H1 (cell line): ENCODE measurements at regions not wholly inside any gene's neighbourhood (a gene's known extent, or its start where the extent isn't known, plus 50 kb on each side); places are given as distances from the start of the nearest gene placed in this dataset.

ENCODE experiments used
- CTCF ChIA-PET: fragments of 300-600 bp; sonication (Branson Sonifier 250); formaldehyde crosslinking; loops from one replicate; lab custom pipeline; 2021; ENCODE audit not compliant: partially characterized antibody; lab: Charles Lee
- POLR2A ChIA-PET: fragments of 300-600 bp; sonication (Branson Sonifier 250); formaldehyde crosslinking; loops from one replicate; lab custom pipeline; 2021; ENCODE audit warnings: inconsistent platforms; ENCODE audit not compliant: partially characterized antibody; lab: Charles Lee
- DNase-seq, 2 experiments: peaks; one replicate each; pipeline versions ENCODE4 v3.0.0 to v3.0.0-alpha.2; 2010 to 2022; ENCODE audit warnings: low spot score in 2 of 2, low read depth in 1 of 2, mixed read lengths in 1 of 2
- FAIRE-seq: peaks from 2 replicates; lab custom pipeline; 2011; peaks lifted over from hg19 to GRCh38; lab: Jason Lieb, UNC
- H2AFZ ChIP-seq: 2 replicates; pipeline ENCODE4 v1.8.1; 2012; ENCODE audit warnings: low read length, inconsistent platforms
- H2AK5ac ChIP-seq: 2 replicates; pipeline ENCODE4 v1.6.1; 2013; ENCODE audit warnings: low read depth, low read length
- H2BK120ac ChIP-seq: replicated peaks from 2 replicates; pipeline ENCODE3; 2013; ENCODE audit warnings: low read depth, low read length, inconsistent platforms
- H2BK12ac ChIP-seq: 2 replicates; pipeline ENCODE4 v1.6.1; 2013; ENCODE audit warnings: low read depth, low read length
- H2BK15ac ChIP-seq: 2 replicates; pipeline ENCODE4 v1.6.1; 2013; ENCODE audit warnings: low read length
- H2BK20ac ChIP-seq: 2 replicates; pipeline ENCODE4 v1.6.1; 2013; ENCODE audit warnings: low read length
- H2BK5ac ChIP-seq: 2 replicates; pipeline ENCODE4 v1.6.1; 2013; ENCODE audit warnings: low read depth, low read length
- H3K14ac ChIP-seq: 2 replicates; pipeline ENCODE4 v1.6.1; 2013; ENCODE audit warnings: inconsistent platforms; ENCODE audit not compliant: insufficient read length
- H3K18ac ChIP-seq: 2 replicates; pipeline ENCODE4 v1.6.1; 2013; ENCODE audit warnings: low read length; ENCODE audit errors: extremely low read depth
- H3K23ac ChIP-seq: 2 replicates; pipeline ENCODE4 v1.6.1; 2013; ENCODE audit warnings: inconsistent platforms; ENCODE audit not compliant: insufficient read length
- H3K23me2 ChIP-seq: 2 replicates; pipeline ENCODE4 v1.6.1; 2013; ENCODE audit warnings: low read depth, low read length
- H3K27ac ChIP-seq: 2 replicates; pipeline ENCODE4 v1.6.1; 2011; ENCODE audit warnings: low read depth, low read length, inconsistent platforms
- H3K27me3 ChIP-seq, 4 experiments: replicated peaks in 1 of 4; 1 replicate in 1 of 4; 2 replicates in 3 of 4; pipeline versions ENCODE4 v1.6.1 to v1.8.1; 2011 to 2013; ENCODE audit warnings: low read length in 3 of 4, mild to moderate bottlenecking in 3 of 4, inconsistent platforms in 2 of 4, mixed read lengths in 2 of 4, moderate library complexity in 1 of 4; ENCODE audit not compliant: control insufficient read depth in 3 of 4, insufficient read depth in 3 of 4; ENCODE audit errors: extremely low read depth in 1 of 4
- H3K36me3 ChIP-seq, 4 experiments: 2 replicates each; pipeline versions ENCODE4 v1.6.1 to v1.8.1; 2011 to 2013; ENCODE audit warnings: mild to moderate bottlenecking in 4 of 4, low read length in 3 of 4, moderate library complexity in 2 of 4, control low read depth in 1 of 4, inconsistent platforms in 1 of 4; ENCODE audit not compliant: insufficient read depth in 4 of 4, control insufficient read depth in 2 of 4
- H3K4ac ChIP-seq: replicated peaks from 2 replicates; pipeline ENCODE3; 2013; ENCODE audit warnings: low read length, low read depth, mixed read lengths, inconsistent platforms; ENCODE audit not compliant: insufficient read length
- H3K4me1 ChIP-seq, 4 experiments: replicated peaks in 1 of 4; 1 replicate in 1 of 4; 2 replicates in 3 of 4; pipeline versions ENCODE4 v1.6.1 to v1.8.1; 2011 to 2013; ENCODE audit warnings: low read length in 3 of 4, inconsistent platforms in 2 of 4, mixed read lengths in 1 of 4; ENCODE audit not compliant: insufficient read depth in 4 of 4, control insufficient read depth in 3 of 4
- H3K4me2 ChIP-seq, 2 experiments: 2 replicates each; pipeline versions ENCODE4 v1.6.1 to v1.8.1; 2011 to 2013; ENCODE audit warnings: low read depth in 2 of 2, low read length in 2 of 2, control low read depth in 1 of 2, inconsistent platforms in 1 of 2, mild to moderate bottlenecking in 1 of 2; ENCODE audit not compliant: insufficient read depth in 1 of 2
- H3K4me3 ChIP-seq, 4 experiments: fragments of 200-600, 300-600 bp in 1 of 4; sonication (generic), shearing (Covaris generic), sonication (Bioruptor Twin) in 1 of 4; 2 replicates each; pipeline versions ENCODE4 v1.5.1 to v1.8.1; 2011 to 2016; ENCODE audit warnings: low read length in 4 of 4, low read depth in 3 of 4, control low read depth in 2 of 4, inconsistent platforms in 2 of 4, mild to moderate bottlenecking in 2 of 4, mixed read lengths in 1 of 4, moderate library complexity in 1 of 4; ENCODE audit not compliant: insufficient read depth in 2 of 4; ENCODE audit errors: extremely low read depth in 1 of 4
- H3K56ac ChIP-seq: replicated peaks from 2 replicates; pipeline ENCODE3; 2013; ENCODE audit warnings: low read depth, mild to moderate bottlenecking, mixed read lengths, low read length, inconsistent platforms; ENCODE audit not compliant: insufficient read length
- H3K79me1 ChIP-seq: 2 replicates; pipeline ENCODE4 v1.6.1; 2013; ENCODE audit warnings: low read depth, low read length, control low read depth
- H3K79me2 ChIP-seq, 2 experiments: 2 replicates each; pipeline versions ENCODE4 v1.6.1 to v1.8.1; 2012 to 2013; ENCODE audit warnings: low read length in 2 of 2, mild to moderate bottlenecking in 2 of 2, inconsistent platforms in 1 of 2; ENCODE audit not compliant: insufficient read depth in 2 of 2, control insufficient read depth in 1 of 2
- H3K9ac ChIP-seq, 4 experiments: replicated peaks in 1 of 4; 1 replicate in 1 of 4; 2 replicates in 3 of 4; pipeline versions ENCODE4 v1.6.1 to v1.8.1; 2011 to 2013; ENCODE audit warnings: low read depth in 3 of 4, low read length in 3 of 4, control low read depth in 2 of 4, mild to moderate bottlenecking in 2 of 4, moderate library complexity in 2 of 4, inconsistent platforms in 1 of 4; ENCODE audit errors: extremely low read depth in 1 of 4
- H3K9me3 ChIP-seq, 2 experiments: 2 replicates each; pipeline versions ENCODE4 v1.6.1 to v1.8.1; 2012 to 2013; ENCODE audit warnings: mild to moderate bottlenecking in 2 of 2, moderate library complexity in 2 of 2, control low read depth in 1 of 2, inconsistent platforms in 1 of 2, low read depth in 1 of 2, low read length in 1 of 2, mixed read lengths in 1 of 2; ENCODE audit not compliant: insufficient read depth in 2 of 2
- H4K20me1 ChIP-seq, 2 experiments: replicated peaks in 1 of 2; 2 replicates each; pipeline versions ENCODE3 to v1.8.1; 2011 to 2013; ENCODE audit warnings: inconsistent platforms in 2 of 2, low read length in 2 of 2, mild to moderate bottlenecking in 1 of 2; ENCODE audit not compliant: insufficient read depth in 2 of 2, control insufficient read depth in 1 of 2
- H4K5ac ChIP-seq: 2 replicates; pipeline ENCODE4 v1.6.1; 2013; ENCODE audit warnings: low read length, low read depth, mixed read lengths, inconsistent platforms; ENCODE audit not compliant: insufficient read length
- H4K8ac ChIP-seq: 2 replicates; pipeline ENCODE4 v1.8.0; 2013; ENCODE audit warnings: mild to moderate bottlenecking, moderate library complexity, low read length, inconsistent platforms; ENCODE audit not compliant: insufficient read depth; ENCODE audit errors: extremely low read depth
- H4K91ac ChIP-seq: replicated peaks from 2 replicates; pipeline ENCODE3; 2013; ENCODE audit warnings: low read length, mixed read lengths, inconsistent platforms; ENCODE audit not compliant: insufficient read length
- ASH2L ChIP-seq: fragments of 200-600, 300-600 bp; sonication (generic); IDR thresholded peaks from one replicate; pipeline ENCODE4 v1.7.1; 2017; ENCODE audit warnings: low read length
- CTBP2 ChIP-seq: IDR thresholded peaks from 2 replicates; pipeline ENCODE4 v1.7.0; 2011; ENCODE audit warnings: borderline replicate concordance, mild to moderate bottlenecking, moderate library complexity, mixed read lengths, low read length; ENCODE audit not compliant: insufficient read depth, insufficient read length
- CTCF ChIP-seq, 3 experiments: IDR thresholded peaks; 1 replicate in 2 of 3; 2 replicates in 1 of 3; pipeline versions ENCODE4 v1.5.1 to v1.6.1; 2011; ENCODE audit warnings: low read length in 3 of 3, mild to moderate bottlenecking in 3 of 3, inconsistent platforms in 2 of 3, low read depth in 1 of 3, moderate library complexity in 1 of 3; ENCODE audit not compliant: insufficient read depth in 1 of 3; ENCODE audit errors: control extremely low read depth in 1 of 3
- E2F6 ChIP-seq: IDR thresholded peaks from 2 replicates; pipeline ENCODE4 v1.6.1; 2012; ENCODE audit warnings: inconsistent platforms
- JUN ChIP-seq: IDR thresholded peaks from 2 replicates; pipeline ENCODE4 v1.6.1; 2011; ENCODE audit warnings: low read depth, mild to moderate bottlenecking, improper control_type of control experiment, low read length
- MAX ChIP-seq: IDR thresholded peaks from 2 replicates; pipeline ENCODE4 v1.6.1; 2012; ENCODE audit warnings: inconsistent platforms
- NRF1 ChIP-seq: IDR thresholded peaks from 2 replicates; pipeline ENCODE4 v1.6.1; 2011; ENCODE audit warnings: mild to moderate bottlenecking, low read depth, low read length, improper control_type of control experiment
- POLR2AphosphoS5 ChIP-seq: IDR thresholded peaks from 2 replicates; pipeline ENCODE4 v1.6.1; 2011; ENCODE audit warnings: low read depth, low read length
- RAD21 ChIP-seq, 2 experiments: IDR thresholded peaks in 1 of 2; conservative IDR thresholded peaks in 1 of 2; 2 replicates each; pipeline ENCODE4 v1.6.1; 2011; ENCODE audit warnings: low read depth in 2 of 2, low read length in 2 of 2, improper control_type of control experiment in 1 of 2, inconsistent platforms in 1 of 2, mild to moderate bottlenecking in 1 of 2, moderate library complexity in 1 of 2
- SIRT6 ChIP-seq: IDR thresholded peaks from one replicate; pipeline ENCODE4 v1.7.1; 2012; ENCODE audit warnings: low read length, inconsistent platforms
- TEAD4 ChIP-seq: IDR thresholded peaks from 2 replicates; pipeline ENCODE4 v1.6.1; 2012; ENCODE audit warnings: low read depth, low read length, inconsistent platforms, mixed read lengths
- WGBS, 2 experiments: shearing (Covaris generic) in 1 of 2; methylation state at CpG; one replicate each; pipeline versions ENCODE4 v1.1.6 to v1.1.7; 2013 to 2015; ENCODE audit warnings: low lambda C conversion rate in 2 of 2, mixed read lengths in 2 of 2, inconsistent platforms in 1 of 2, low coverage in 1 of 2, missing lambda C conversion rate in 1 of 2; ENCODE audit not compliant: insufficient replicate concordance in 2 of 2, insufficient coverage in 1 of 2, insufficient read length in 1 of 2; ENCODE audit errors: extremely low coverage in 1 of 2, missing lambda C conversion rate in 1 of 2; 5-methylcytosine and 5-hydroxymethylcytosine counted together

- H3K27me3 ChIP-seq = no peaks in the 10 kb centered on the region
- no peak overlapping the region; the same call in 1 of the 2 replicates for H3K18ac ChIP-seq
- H3K79me2 ChIP-seq = no peaks in the 10 kb centered on the region
- ChIA-PET POLR2A (no interaction called here), CTCF (interaction anchor here (1.3 kb wide), 1 partner anchor 17 kb away, joined by 3 read pairs; no protein-coding TSS in a partner anchor)
- H3K4me2 ChIP-seq = no peak overlapping the region
- H2BK15ac ChIP-seq = peak overlapping the region; percentile 40; the same call in 1 of the 2 replicates
- no peaks in the 10 kb centered on the region for H3K36me3 ChIP-seq
- no peak overlapping the region for H3K14ac ChIP-seq
- FAIRE-seq (no peak), DNase-seq (no peak)
- no peak overlapping the region for H3K23ac ChIP-seq
- H4K8ac ChIP-seq = no peak overlapping the region
- no peaks in the 10 kb centered on the region for H3K4me1 ChIP-seq
- no peaks in the 10 kb centered on the region for H3K23me2 ChIP-seq
- H4K20me1 ChIP-seq = no peaks in the 10 kb centered on the region
- no peak overlapping the region for H3K56ac ChIP-seq
- H2BK20ac ChIP-seq = no peak overlapping the region
- H3K9ac ChIP-seq = no peak overlapping the region; a peak in 1 of 7 replicates
- no peak overlapping the region for H2AFZ ChIP-seq
- no peak overlapping the region for H4K5ac ChIP-seq
- no peak overlapping the region for H2BK5ac ChIP-seq
- H3K27ac ChIP-seq = no peak overlapping the region
- H2BK12ac ChIP-seq = no peak overlapping the region
- H4K91ac ChIP-seq = no peak overlapping the region
- H2AK5ac ChIP-seq = no peak overlapping the region
- no peak overlapping the region for H2BK120ac ChIP-seq
- 91% methylated on average over 8 of the region's 8 CpGs; no CpG with 5 or more reads in 1 of the 2 experiments for WGBS, 2 experiments
- H3K79me1 ChIP-seq = no peaks in the 10 kb centered on the region
- no peak overlapping the region for H3K4ac ChIP-seq
- no peak overlapping the region for H3K4me3 ChIP-seq
- no peaks in the 10 kb centered on the region for H3K9me3 ChIP-seq
- TF ChIP-seq RAD21 (IDR thresholded peaks at IDR 0.05 in 1 of 2, conservative IDR thresholded peaks at IDR 0.05 in 1 of 2; ENCODE audit: low read depth in 2 of 2, low read length in 2 of 2) (no peak), TEAD4 (no peak), CTCF (IDR thresholded peaks at IDR 0.05; ENCODE audit: control extremely low read depth in 1 of 3, insufficient read depth in 1 of 3, low read depth in 1 of 3, low read length in 3 of 3) (no peak), JUN (no peak), E2F6 (no peak), MAX (no peak), NRF1 (no peak), CTBP2 (no peak), SIRT6 (no peak), ASH2L (no peak), POLR2AphosphoS5 (no peak)
Observed at GRCh38 chr6:168920289-168920688, 333.4 kb downstream of the THBS2 start.
